Epithelial cell of esophagus (primary cell): ENCODE measurements at regions not wholly inside any gene's neighbourhood (a gene's known extent, or its start where the extent isn't known, plus 50 kb on each side); places are given as distances from the start of the nearest gene placed in this dataset.
A peak's percentile ranks its signal among the peaks of the same experiment; 100 is the strongest.

ENCODE experiments used
- DNase-seq: peaks from one replicate; pipeline ENCODE4 v3.0.0; 2010; ENCODE audit warnings: low read depth
- H3K4me3 ChIP-seq: 2 replicates; pipeline ENCODE4 v1.5.1; 2011; ENCODE audit warnings: mild to moderate bottlenecking, low read length, control low read depth
- TF ChIP-seq, protein P1 (sequence below): IDR thresholded peaks from 2 replicates; pipeline ENCODE4 v1.5.1; 2011; ENCODE audit warnings: low read depth, mild to moderate bottlenecking, low read length, control low read depth, inconsistent platforms; ENCODE audit not compliant: insufficient read depth; ENCODE audit errors: missing control alignments

DNA sequence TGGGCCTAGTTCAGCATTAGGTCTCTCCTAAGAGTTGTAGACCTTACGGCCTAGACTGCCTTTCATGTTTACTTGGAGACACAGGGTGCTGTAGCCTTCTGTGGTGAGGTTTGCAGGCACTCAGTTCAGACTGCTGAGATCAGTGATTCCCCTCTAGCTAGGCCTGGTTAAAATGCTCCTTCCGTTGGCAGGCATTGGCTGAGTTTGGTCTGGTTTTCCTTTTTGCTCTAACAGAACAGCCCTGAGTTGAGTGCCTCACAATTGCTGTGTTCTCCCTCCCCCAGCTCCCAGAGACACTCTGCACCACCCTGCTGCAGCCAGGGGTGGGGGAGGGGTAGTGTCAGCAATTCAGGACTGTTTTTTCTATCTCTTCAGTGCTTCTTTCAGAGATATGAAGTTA lies 178.9 kb upstream of the DYRK2 start:
- TF ChIP-seq, protein P1, sequence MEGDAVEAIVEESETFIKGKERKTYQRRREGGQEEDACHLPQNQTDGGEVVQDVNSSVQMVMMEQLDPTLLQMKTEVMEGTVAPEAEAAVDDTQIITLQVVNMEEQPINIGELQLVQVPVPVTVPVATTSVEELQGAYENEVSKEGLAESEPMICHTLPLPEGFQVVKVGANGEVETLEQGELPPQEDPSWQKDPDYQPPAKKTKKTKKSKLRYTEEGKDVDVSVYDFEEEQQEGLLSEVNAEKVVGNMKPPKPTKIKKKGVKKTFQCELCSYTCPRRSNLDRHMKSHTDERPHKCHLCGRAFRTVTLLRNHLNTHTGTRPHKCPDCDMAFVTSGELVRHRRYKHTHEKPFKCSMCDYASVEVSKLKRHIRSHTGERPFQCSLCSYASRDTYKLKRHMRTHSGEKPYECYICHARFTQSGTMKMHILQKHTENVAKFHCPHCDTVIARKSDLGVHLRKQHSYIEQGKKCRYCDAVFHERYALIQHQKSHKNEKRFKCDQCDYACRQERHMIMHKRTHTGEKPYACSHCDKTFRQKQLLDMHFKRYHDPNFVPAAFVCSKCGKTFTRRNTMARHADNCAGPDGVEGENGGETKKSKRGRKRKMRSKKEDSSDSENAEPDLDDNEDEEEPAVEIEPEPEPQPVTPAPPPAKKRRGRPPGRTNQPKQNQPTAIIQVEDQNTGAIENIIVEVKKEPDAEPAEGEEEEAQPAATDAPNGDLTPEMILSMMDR, result no peak
- no peak overlapping the region for H3K4me3 ChIP-seq
- DNase-seq, result no peak

DNA sequence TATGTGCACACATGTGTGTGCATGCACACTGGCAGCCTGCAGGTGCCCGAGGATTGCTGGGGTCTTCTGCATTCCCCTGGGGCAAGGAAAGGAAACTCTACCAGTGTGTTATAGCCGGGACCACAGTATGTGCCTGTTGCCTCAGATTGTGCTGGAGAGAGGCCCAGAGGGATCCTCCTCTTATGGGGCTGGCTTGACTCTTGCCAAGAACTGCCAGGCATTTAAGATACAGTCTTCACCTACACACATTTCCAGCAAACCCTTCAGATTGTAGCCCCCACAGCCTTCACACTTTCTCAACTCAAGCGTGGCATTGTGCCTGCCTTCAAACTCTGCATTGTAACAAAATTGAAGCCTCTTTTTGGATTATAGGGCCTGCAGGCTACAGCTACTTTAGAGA lies 176.7 kb upstream of the DYRK2 start:
- no peak overlapping the region for H3K4me3 ChIP-seq
- no peak for DNase-seq
- TF ChIP-seq, protein P1, result no peak

DNA sequence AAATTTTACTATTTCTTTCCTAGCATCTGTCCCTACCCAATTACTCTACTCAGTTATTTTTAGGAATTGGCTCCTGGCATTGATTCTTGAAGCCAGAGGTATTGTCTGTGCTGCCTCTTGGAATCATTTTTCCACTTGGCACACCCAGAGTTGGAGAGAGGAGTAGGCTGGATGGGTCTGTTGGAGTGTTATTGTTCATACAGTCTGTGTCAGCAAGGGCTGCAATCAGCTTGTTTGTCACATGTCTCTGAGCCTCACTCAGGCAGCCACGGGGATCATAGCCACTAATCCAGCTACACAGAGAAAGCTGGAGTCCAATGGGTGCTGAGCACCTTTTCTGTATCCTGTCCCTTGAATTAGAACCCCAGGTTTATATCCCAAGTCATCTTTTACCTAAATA lies 176.0 kb upstream of the DYRK2 start:
- H3K4me3 ChIP-seq, result no peak overlapping the region
- DNase-seq, result peak; percentile 15
- TF ChIP-seq, protein P1, result no peak

DNA sequence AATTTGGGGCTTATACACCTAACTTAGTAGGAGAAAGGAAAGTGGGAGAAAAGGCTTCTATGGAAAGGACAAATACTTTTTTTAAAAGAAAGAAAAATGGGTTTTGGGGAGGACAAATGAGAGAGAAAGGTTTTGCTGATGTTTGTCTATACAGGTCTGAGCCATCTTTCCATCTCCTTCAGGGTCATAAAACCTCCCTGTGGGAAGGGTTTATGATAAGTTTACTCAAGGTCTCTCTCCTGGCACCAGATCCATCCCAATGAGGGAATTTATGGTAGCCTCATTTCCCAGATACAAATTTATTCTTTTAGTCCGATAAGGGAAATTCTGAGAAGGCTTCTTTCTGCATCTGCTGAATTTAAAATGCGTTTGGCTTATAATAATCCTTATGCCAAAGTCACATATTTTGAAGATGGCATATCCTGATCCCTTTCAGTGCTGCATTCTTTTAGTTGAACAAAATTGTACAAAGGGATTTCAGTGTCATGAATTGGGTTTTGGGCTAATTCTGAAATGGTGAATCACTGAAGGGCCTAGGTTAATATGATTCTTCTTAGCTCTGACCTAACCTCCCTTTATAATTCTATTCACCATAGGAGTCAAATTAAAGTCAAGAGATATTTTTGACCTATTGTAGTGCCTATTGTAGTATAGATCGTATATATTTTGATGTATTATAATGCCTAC lies 173.5 kb upstream of the DYRK2 start:
- no peak overlapping the region for H3K4me3 ChIP-seq
- no peak for DNase-seq
- TF ChIP-seq, protein P1, result no peak

DNA sequence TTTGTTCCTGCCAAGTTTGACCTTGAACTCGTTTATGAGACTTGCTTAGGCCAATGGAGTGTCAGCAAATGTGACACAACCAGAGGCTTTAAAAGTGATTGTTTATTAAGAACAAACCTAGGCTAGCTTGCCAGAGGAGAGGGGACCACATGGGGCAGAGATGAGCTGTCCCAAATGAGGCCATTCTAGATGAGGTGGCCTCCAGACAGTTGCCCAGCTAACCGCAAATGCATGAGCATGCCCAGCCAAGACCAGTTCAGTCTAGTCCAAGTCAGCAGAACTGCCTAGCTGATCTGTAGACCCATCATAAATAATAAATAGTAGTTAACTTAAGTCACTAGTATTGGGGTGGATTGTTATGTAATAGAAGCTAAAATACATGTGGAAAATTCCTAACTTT lies 172.8 kb upstream of the DYRK2 start:
- peak; percentile 35 for DNase-seq
- TF ChIP-seq, protein P1, result no peak
- no peak overlapping the region for H3K4me3 ChIP-seq

DNA sequence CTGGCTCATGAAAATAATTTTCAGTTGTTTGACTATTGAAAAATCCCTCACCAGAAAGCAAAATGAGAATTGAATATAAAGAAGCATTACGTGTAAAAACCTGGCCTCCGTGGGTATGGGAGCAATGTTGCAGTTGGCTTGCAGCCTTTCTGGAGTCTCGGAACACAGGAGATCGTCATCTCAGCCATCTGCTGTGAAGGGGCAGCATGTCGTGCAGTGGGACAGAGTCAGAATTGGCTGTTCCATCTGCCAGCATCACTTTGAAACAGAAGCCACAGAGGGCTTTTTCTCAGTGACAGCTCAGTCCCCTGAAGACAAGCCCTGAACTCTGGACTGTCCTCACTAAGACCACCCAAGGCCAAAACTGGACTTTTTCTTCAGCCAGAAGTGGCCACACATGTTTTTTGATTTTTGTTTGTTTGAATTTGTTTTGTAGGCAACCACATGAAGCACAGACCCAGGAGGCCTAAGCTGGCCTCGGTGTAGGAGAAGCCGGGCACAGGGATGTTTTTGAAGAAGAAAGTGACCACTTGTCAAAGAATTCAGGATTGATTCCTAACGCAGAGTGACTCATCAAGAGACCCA lies 170.8 kb upstream of the DYRK2 start:
- TF ChIP-seq, protein P1, result no peak
- no peak for DNase-seq
- no peak overlapping the region for H3K4me3 ChIP-seq
